Testis (tissue), 2 donors: ENCODE measurements at regions not wholly inside any gene's neighbourhood (a gene's known extent, or its start where the extent isn't known, plus 50 kb on each side); places are given as distances from the start of the nearest gene placed in this dataset.

ENCODE experiments used
- CTCF ChIP-seq, 3 experiments: fragments of 450-650 bp in 2 of 3; fragments of 200-600 bp in 1 of 3; sonication (generic) in 1 of 3; IDR thresholded peaks; one replicate each; pipeline ENCODE4 v1.5.1; 2016 to 2019; ENCODE audit warnings: antibody characterized with exemption in 3 of 3, mild to moderate bottlenecking in 2 of 3, moderate library complexity in 1 of 3
- POLR2A ChIP-seq: fragments of 450-650 bp; IDR thresholded peaks from one replicate; pipeline ENCODE4 v1.6.1; 2017; ENCODE audit warnings: antibody characterized with exemption, mild to moderate bottlenecking, moderate library complexity

DNA sequence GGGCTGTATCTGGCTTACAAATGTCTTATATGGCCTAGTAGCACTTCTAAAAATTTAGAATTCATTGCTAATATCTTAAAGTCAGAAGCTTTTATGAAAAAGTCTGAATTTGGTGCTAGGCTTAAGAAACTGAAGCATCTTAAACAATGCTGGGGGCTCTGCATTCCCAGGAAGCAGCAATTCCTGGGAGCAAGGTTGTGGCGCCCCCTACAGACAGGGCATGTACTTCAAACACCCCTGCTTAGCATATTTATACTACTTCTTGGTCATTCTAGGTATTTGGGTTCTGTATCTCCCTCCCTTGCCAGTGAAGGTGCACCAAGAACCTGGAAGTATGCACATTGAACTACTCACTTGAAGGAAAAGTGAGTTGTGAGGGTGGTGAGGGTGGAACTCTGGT is 64.6 kb upstream of the GRIA1 start:
- TF ChIP-seq CTCF (IDR thresholded peaks at IDR 0.05), result peak in 1 of 3 experiments; percentile 29
- TF ChIP-seq POLR2A, result no peak
